ENCODE measurements at regions not wholly inside any gene's neighbourhood (a gene's known extent, or its start where the extent isn't known, plus 50 kb on each side); places are given as distances from the start of the nearest gene placed in this dataset.
A peak's percentile ranks its signal among the peaks of the same experiment; 100 is the strongest.

DNA sequence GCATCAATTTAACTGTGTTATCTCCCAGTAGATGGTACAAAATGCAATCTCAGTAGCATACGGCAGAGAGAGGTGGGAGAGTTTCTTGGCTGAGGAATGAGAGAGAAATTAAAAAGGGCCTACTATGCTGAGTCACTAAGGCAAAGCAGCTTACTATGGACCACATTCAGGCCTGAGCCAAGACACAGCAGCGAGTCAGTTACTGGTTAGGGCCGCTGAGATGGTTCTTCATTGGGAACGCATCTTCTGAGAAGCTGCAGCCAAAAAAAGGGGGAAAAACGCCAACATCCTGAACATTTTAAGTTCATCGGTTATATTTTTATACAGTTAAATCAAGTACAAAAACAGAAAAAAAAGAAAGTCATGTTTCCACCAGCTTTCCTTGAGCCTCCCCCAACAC lies 61.1 kb upstream of the BDNF start:
- no peak overlapping the region for H3K27ac ChIP-seq (ENCODE audit: low read depth, low read length, poor library complexity, severe bottlenecking)
- no TSS peak for BruUV-seq (replicated peaks)
- H3K36me3 ChIP-seq (ENCODE audit: insufficient read depth, low read length, poor library complexity, severe bottlenecking), result no peaks in the 10 kb centered on the region
- no peak overlapping the region for H3K4me3 ChIP-seq (ENCODE audit: low read depth, low read length, poor library complexity, severe bottlenecking)
- ChIA-PET CTCF (no interaction called here), POLR2A (ENCODE audit: low non-redundant PET) (no interaction called here)
- peaks cover 80% of the 10 kb centered on the region for H3K27me3 ChIP-seq (replicated peaks; ENCODE audit: insufficient read depth, low read depth, low read length, poor library complexity)
- DNase-seq (ENCODE audit: low spot score), result no peak
- intact Hi-C loops (cut with micrococcal nuclease; ENCODE audit: unreplicated experiment), result no loop called here
- no peaks in the 10 kb centered on the region for H3K4me1 ChIP-seq (ENCODE audit: insufficient read depth, low read length, poor library complexity, severe bottlenecking)
- TF ChIP-seq EZH2 (IDR thresholded peaks at IDR 0.05; ENCODE audit: borderline replicate concordance, low read depth, low read length, poor library complexity, severe bottlenecking), result no peak
- TF ChIP-seq, protein P1, sequence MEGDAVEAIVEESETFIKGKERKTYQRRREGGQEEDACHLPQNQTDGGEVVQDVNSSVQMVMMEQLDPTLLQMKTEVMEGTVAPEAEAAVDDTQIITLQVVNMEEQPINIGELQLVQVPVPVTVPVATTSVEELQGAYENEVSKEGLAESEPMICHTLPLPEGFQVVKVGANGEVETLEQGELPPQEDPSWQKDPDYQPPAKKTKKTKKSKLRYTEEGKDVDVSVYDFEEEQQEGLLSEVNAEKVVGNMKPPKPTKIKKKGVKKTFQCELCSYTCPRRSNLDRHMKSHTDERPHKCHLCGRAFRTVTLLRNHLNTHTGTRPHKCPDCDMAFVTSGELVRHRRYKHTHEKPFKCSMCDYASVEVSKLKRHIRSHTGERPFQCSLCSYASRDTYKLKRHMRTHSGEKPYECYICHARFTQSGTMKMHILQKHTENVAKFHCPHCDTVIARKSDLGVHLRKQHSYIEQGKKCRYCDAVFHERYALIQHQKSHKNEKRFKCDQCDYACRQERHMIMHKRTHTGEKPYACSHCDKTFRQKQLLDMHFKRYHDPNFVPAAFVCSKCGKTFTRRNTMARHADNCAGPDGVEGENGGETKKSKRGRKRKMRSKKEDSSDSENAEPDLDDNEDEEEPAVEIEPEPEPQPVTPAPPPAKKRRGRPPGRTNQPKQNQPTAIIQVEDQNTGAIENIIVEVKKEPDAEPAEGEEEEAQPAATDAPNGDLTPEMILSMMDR (conservative IDR thresholded peaks at IDR 0.05; ENCODE audit: low read depth, low read length), result no peak
- H3K9me3 ChIP-seq (ENCODE audit: low read depth, low read length, poor library complexity, severe bottlenecking), result no peaks in the 10 kb centered on the region

DNA sequence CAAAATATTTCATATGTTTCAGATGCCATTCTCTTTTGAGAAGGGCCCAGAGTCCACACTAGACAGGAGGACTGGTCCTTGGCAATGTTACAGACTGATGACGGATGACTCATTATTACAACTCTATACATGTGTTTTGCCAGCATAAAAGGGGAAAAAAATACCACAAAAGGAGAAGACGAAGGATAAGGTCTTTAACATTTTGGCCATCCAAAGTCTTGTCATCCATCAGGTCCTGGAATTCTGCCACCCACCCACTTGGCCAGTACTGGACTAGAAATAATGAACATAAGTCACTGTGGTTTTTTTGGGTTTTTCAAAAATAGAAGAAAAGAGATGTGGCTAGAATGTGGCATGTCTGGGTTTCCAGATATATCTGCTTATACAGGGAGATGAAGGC lies 57.7 kb upstream of the BDNF start:
- intact Hi-C loops (cut with micrococcal nuclease; ENCODE audit: unreplicated experiment), result no loop called here
- no peak for TF ChIP-seq EZH2 (IDR thresholded peaks at IDR 0.05; ENCODE audit: borderline replicate concordance, low read depth, low read length, poor library complexity, severe bottlenecking)
- TF ChIP-seq, protein P1 (conservative IDR thresholded peaks at IDR 0.05; ENCODE audit: low read depth, low read length), result no peak
- Histone ChIP-seq H3K36me3 (ENCODE audit: insufficient read depth, low read length, poor library complexity, severe bottlenecking) (no peaks in the 10 kb centered on the region), H3K4me1 (ENCODE audit: insufficient read depth, low read length, poor library complexity, severe bottlenecking) (no peaks in the 10 kb centered on the region), H3K27me3 (replicated peaks; ENCODE audit: insufficient read depth, low read depth, low read length, poor library complexity) (peaks cover 46% of the 10 kb centered on the region), H3K9me3 (ENCODE audit: low read depth, low read length, poor library complexity, severe bottlenecking) (no peaks in the 10 kb centered on the region), H3K27ac (ENCODE audit: low read depth, low read length, poor library complexity, severe bottlenecking) (no peak overlapping the region), H3K4me3 (ENCODE audit: low read depth, low read length, poor library complexity, severe bottlenecking) (no peak overlapping the region)
- no peak for DNase-seq (ENCODE audit: low spot score)
- ChIA-PET CTCF (interaction anchor here (0.6 to 0.8 kb wide), 2 partner anchors 59 to 63 kb away, joined by 3 read pairs; no protein-coding TSS in a partner anchor), POLR2A (ENCODE audit: low non-redundant PET) (interaction anchor here (0.6 kb wide), 1 partner anchor 8 kb away, joined by 3 read pairs; no protein-coding TSS in a partner anchor)
- BruUV-seq (replicated peaks), result no TSS peak

DNA sequence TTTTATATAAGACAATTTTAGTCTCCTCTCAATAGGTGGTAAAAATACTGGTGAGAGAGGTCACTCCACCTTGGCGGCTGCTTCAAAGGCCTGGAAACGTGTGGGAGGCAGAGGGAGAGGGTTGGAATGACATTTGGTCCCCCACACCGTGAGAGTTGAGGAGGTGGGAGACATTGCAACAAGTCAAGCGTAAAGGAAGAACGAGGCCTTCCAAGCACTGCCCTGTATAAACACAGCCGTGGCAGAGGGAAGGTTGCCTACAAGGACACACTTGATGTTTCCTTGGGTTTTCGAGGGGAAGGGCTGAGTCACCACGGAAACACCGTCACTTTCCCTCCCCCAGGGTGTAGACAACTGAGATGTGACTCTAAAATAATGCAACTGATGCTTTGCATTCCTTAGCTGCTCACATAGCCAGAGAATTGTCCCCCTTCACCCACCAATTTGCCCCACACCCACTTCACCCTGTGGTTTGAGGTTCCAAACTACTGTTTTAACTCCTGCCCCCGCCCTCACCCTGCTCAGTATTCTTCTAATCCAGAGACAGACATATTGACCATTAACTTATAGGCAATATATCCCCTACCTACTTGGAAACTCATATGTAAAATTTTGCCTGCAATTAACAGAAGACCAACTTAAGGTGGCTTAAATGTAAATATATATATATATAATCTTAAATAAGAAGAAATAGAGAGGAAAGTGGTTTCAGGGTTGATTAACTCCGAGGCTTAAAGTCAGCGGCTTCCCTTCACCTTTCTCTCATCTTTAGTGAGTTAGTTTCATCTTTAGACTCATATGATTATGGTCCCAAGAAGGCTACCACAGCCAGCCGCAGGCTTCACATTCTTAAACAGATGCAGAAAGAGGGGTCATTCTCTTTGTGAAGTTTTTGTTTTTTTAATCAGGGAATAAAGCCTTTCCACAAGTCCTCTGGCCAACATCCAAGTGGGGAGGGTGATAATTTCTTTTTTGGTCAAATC lies 54.1 kb upstream of the BDNF start:
- Histone ChIP-seq H3K4me1 (ENCODE audit: insufficient read depth, low read length, poor library complexity, severe bottlenecking) (no peaks in the 10 kb centered on the region), H3K9me3 (ENCODE audit: low read depth, low read length, poor library complexity, severe bottlenecking) (no peaks in the 10 kb centered on the region), H3K36me3 (ENCODE audit: insufficient read depth, low read length, poor library complexity, severe bottlenecking) (no peaks in the 10 kb centered on the region), H3K27me3 (replicated peaks; ENCODE audit: insufficient read depth, low read depth, low read length, poor library complexity) (peaks cover 45% of the 10 kb centered on the region), H3K27ac (ENCODE audit: low read depth, low read length, poor library complexity, severe bottlenecking) (no peak overlapping the region), H3K4me3 (ENCODE audit: low read depth, low read length, poor library complexity, severe bottlenecking) (no peak overlapping the region)
- peak; percentile 37 for DNase-seq (ENCODE audit: low spot score)
- ChIA-PET POLR2A (ENCODE audit: low non-redundant PET) (no interaction called here), CTCF (no interaction called here)
- TF ChIP-seq, protein P1 (conservative IDR thresholded peaks at IDR 0.05; ENCODE audit: low read depth, low read length), result no peak
- TF ChIP-seq EZH2 (IDR thresholded peaks at IDR 0.05; ENCODE audit: borderline replicate concordance, low read depth, low read length, poor library complexity, severe bottlenecking), result no peak
- BruUV-seq (replicated peaks), result no TSS peak
- intact Hi-C loops (cut with micrococcal nuclease; ENCODE audit: unreplicated experiment), result no loop called here
